Psoas muscle (tissue), 7 donors: ENCODE measurements at regions not wholly inside any gene's neighbourhood (a gene's known extent, or its start where the extent isn't known, plus 50 kb on each side); places are given as distances from the start of the nearest gene placed in this dataset.

Experiments used
- ATAC-seq, 4 donors: fragments of 200-7000 bp; cut with Tn5 transposase; one replicate each; pipeline ENCODE4 v1.9.1; 2020; ENCODE audit warnings: moderate library complexity in 3 of 4, mild to moderate bottlenecking in 2 of 4
- DNase-seq, 2 donors: peaks; one replicate each; pipeline ENCODE4 v3.0.0-alpha.2; 2020
- H3K27ac ChIP-seq: fragments of 200-600 bp; one replicate; pipeline ENCODE4 v1.8.0; 2022
- H3K27me3 ChIP-seq, 3 donors: fragments of 200-600 bp in 1 of 3; one replicate each; pipeline versions ENCODE4 v1.6.1 to v1.8.0; 2013 to 2022; ENCODE audit warnings: low read length in 2 of 3, mild to moderate bottlenecking in 2 of 3, moderate library complexity in 1 of 3; ENCODE audit not compliant: insufficient read depth in 3 of 3
- H3K36me3 ChIP-seq, 2 donors: fragments of 200-600 bp in 1 of 2; one replicate each; pipeline versions ENCODE4 v1.6.1 to v1.8.0; 2013 to 2022; ENCODE audit warnings: low read depth in 1 of 2, mild to moderate bottlenecking in 1 of 2, moderate library complexity in 1 of 2; ENCODE audit not compliant: insufficient read depth in 1 of 2
- H3K4me1 ChIP-seq: fragments of 200-600 bp; one replicate; pipeline ENCODE4 v1.8.0; 2022
- H3K4me3 ChIP-seq: fragments of 200-600 bp; one replicate; pipeline ENCODE4 v1.8.0; 2022; ENCODE audit warnings: mild to moderate bottlenecking
- H3K9me3 ChIP-seq: fragments of 200-600 bp; one replicate; pipeline ENCODE4 v1.8.0; 2022
- CTCF ChIP-seq: fragments of 200-600 bp; IDR thresholded peaks from one replicate; pipeline ENCODE4 v1.8.0; 2022; ENCODE audit warnings: antibody characterized with exemption
- WGBS, 3 donors: extraction: QIAGEN DNeasy Blood & Tissue Kit; methylation state at CpG; one replicate each; pipeline versions ENCODE4 v1.1.6 to v1.1.7; 2013; 5-methylcytosine and 5-hydroxymethylcytosine counted together
- intact Hi-C, 2 donors: fragments of 100-400 bp; cut with DNase I; formaldehyde crosslinking; loops; one replicate each; pipeline versions ENCODE4 v1.11.0 to v1.14.2; 2022
- donor health status: healthy with polysubstance abuse.
- donor health status: DM: no; HTN: no; CAD: no; lungs with moderate emphysema.
- donor health status: Bipolar disorder and iron deficiency.
- donor health status: healthy.
- donor health status: DM: yes; HTN: yes; CAD: no.
- donor health status: DM: no; HTN: no; CAD: no.
- donor health status: DM: yes; HTN: yes; CAD: no.

GRCh38 chr18:68299906-68300305 is 415.0 kb downstream of the TMX3 start:
- H3K27me3 ChIP-seq, result no peaks in the 10 kb centered on the region
- H3K4me3 ChIP-seq, result no peak overlapping the region
- no peak overlapping the region for H3K27ac ChIP-seq
- H3K9me3 ChIP-seq, result no peaks in the 10 kb centered on the region
- WGBS, 3 donors, result 90 to 92% (median 92%) methylated on average over 3 of the region's 3 CpGs
- ATAC-seq (no peak), DNase-seq (no peak)
- H3K4me1 ChIP-seq, result no peaks in the 10 kb centered on the region
- intact Hi-C loops, result no loop called here
- no peak for TF ChIP-seq CTCF
- no peaks in the 10 kb centered on the region for H3K36me3 ChIP-seq

GRCh38 chr18:68298330-68298729 is 416.6 kb downstream of the TMX3 start:
- intact Hi-C loops, result no loop called here
- ATAC-seq (no peak), DNase-seq (no peak)
- Histone ChIP-seq H3K9me3 (peaks cover under 1% of the 10 kb centered on the region), H3K27me3 (no peaks in the 10 kb centered on the region), H3K4me1 (no peaks in the 10 kb centered on the region), H3K36me3 (no peaks in the 10 kb centered on the region), H3K27ac (no peak overlapping the region), H3K4me3 (no peak overlapping the region)
- no peak for TF ChIP-seq CTCF
- 11 to 22% (median 14%) methylated on average over 4 of the region's 4 CpGs for WGBS, 3 donors

GRCh38 chr18:68288408-68288807 is 426.5 kb downstream of the TMX3 start:
- Histone ChIP-seq H3K9me3 (peaks cover 8% of the 10 kb centered on the region), H3K27me3 (no peaks in the 10 kb centered on the region), H3K4me1 (no peaks in the 10 kb centered on the region), H3K4me3 (no peak overlapping the region), H3K36me3 (no peaks in the 10 kb centered on the region), H3K27ac (no peak overlapping the region)
- WGBS, 3 donors, result 78 to 83% (median 81%) methylated on average over 4 of the region's 4 CpGs
- ATAC-seq (no peak), DNase-seq (no peak)
- intact Hi-C loops, result no loop called here
- no peak for TF ChIP-seq CTCF

GRCh38 chr18:68284236-68284780 is 430.6 kb downstream of the TMX3 start:
- ATAC-seq (no peak), DNase-seq (no peak)
- intact Hi-C loops, result no loop called here
- no peaks in the 10 kb centered on the region for H3K9me3 ChIP-seq
- H3K4me1 ChIP-seq, result no peaks in the 10 kb centered on the region
- TF ChIP-seq CTCF, result no peak
- WGBS, 3 donors, result 68 to 74% (median 70%) methylated on average over 5 of the region's 5 CpGs
- H3K27ac ChIP-seq, result no peak overlapping the region
- no peaks in the 10 kb centered on the region for H3K36me3 ChIP-seq
- no peaks in the 10 kb centered on the region for H3K27me3 ChIP-seq
- H3K4me3 ChIP-seq, result no peak overlapping the region

GRCh38 chr18:68283834-68284233 is 431.1 kb downstream of the TMX3 start:
- Histone ChIP-seq H3K9me3 (no peaks in the 10 kb centered on the region), H3K27ac (no peak overlapping the region), H3K4me3 (no peak overlapping the region), H3K4me1 (no peaks in the 10 kb centered on the region), H3K27me3 (no peaks in the 10 kb centered on the region), H3K36me3 (no peaks in the 10 kb centered on the region)
- no peak for ATAC-seq
- no peak for DNase-seq
- WGBS, 3 donors, result 29 to 78% (median 33%) methylated on average over 3 of the region's 3 CpGs
- TF ChIP-seq CTCF, result no peak
- intact Hi-C loops, result no loop called here
